CD14-positive monocyte (primary cell): ENCODE measurements at regions not wholly inside any gene's neighbourhood (a gene's known extent, or its start where the extent isn't known, plus 50 kb on each side); places are given as distances from the start of the nearest gene placed in this dataset.

Experiments
- DNase-seq, 3 donors: peaks; one replicate each; pipeline ENCODE4 v3.0.0-alpha.2; 2011 to 2022
- H2AFZ ChIP-seq: 2 replicates; pipeline ENCODE4 v1.6.0; 2012; ENCODE audit warnings: mild to moderate bottlenecking, low read depth, low read length, inconsistent platforms; ENCODE audit not compliant: insufficient read depth, poor library complexity, severe bottlenecking
- H3K27ac ChIP-seq, 2 donors: 1 replicate in 1 of 2; 2 replicates in 1 of 2; pipeline ENCODE4 v1.5.1; 2012 to 2013; ENCODE audit warnings: low read length in 2 of 2, control low read depth in 1 of 2, inconsistent platforms in 1 of 2, low read depth in 1 of 2, mild to moderate bottlenecking in 1 of 2
- H3K27me3 ChIP-seq, 2 donors: one replicate each; pipeline versions ENCODE4 v1.6.0 to v1.6.1; 2011 to 2013; ENCODE audit warnings: low read length in 2 of 2; ENCODE audit not compliant: control insufficient read depth in 2 of 2, insufficient read depth in 2 of 2
- H3K36me3 ChIP-seq, 2 donors: replicated peaks in 1 of 2; 1 replicate in 1 of 2; 2 replicates in 1 of 2; pipeline versions ENCODE4 v1.5.1 to v1.6.1; 2012 to 2013; ENCODE audit warnings: low read length in 2 of 2, control low read depth in 1 of 2, inconsistent platforms in 1 of 2, mild to moderate bottlenecking in 1 of 2; ENCODE audit not compliant: insufficient read depth in 2 of 2, control insufficient read depth in 1 of 2
- H3K4me1 ChIP-seq, 2 donors: 1 replicate in 1 of 2; 2 replicates in 1 of 2; pipeline versions ENCODE4 v1.5.1 to v1.6.1; 2012 to 2013; ENCODE audit warnings: low read length in 2 of 2, control low read depth in 1 of 2, inconsistent platforms in 1 of 2, mild to moderate bottlenecking in 1 of 2, moderate library complexity in 1 of 2; ENCODE audit not compliant: insufficient read depth in 2 of 2, control insufficient read depth in 1 of 2
- H3K4me2 ChIP-seq: replicated peaks from 2 replicates; pipeline ENCODE3; 2012; ENCODE audit warnings: low read length, moderate library complexity, mild to moderate bottlenecking; ENCODE audit not compliant: poor library complexity, severe bottlenecking; ENCODE audit errors: extremely low read depth
- H3K4me3 ChIP-seq, 3 experiments: fragments of 200-600 bp in 1 of 3; sonication (generic) in 1 of 3; replicated peaks in 1 of 3; 1 replicate in 2 of 3; 2 replicates in 1 of 3; pipeline ENCODE4 v1.5.1; 2011 to 2013; ENCODE audit warnings: low read length in 3 of 3, mild to moderate bottlenecking in 3 of 3, control low read depth in 2 of 3, low read depth in 2 of 3, inconsistent platforms in 1 of 3, moderate library complexity in 1 of 3
- H3K79me2 ChIP-seq: 2 replicates; pipeline ENCODE4 v1.6.0; 2012; ENCODE audit warnings: mild to moderate bottlenecking, control low read depth, inconsistent platforms, low read length, moderate library complexity; ENCODE audit not compliant: insufficient read depth
- H3K9ac ChIP-seq: 2 replicates; pipeline ENCODE4 v1.6.0; 2017; ENCODE audit warnings: low read length, mild to moderate bottlenecking; ENCODE audit not compliant: insufficient read depth, poor library complexity, severe bottlenecking
- H3K9me3 ChIP-seq, 2 donors: replicated peaks in 1 of 2; 1 replicate in 1 of 2; 2 replicates in 1 of 2; pipeline versions ENCODE4 v1.5.1 to v1.6.1; 2012 to 2013; ENCODE audit warnings: low read length in 2 of 2, control low read depth in 1 of 2; ENCODE audit not compliant: control insufficient read depth in 1 of 2, insufficient read depth in 1 of 2
- H4K20me1 ChIP-seq: 2 replicates; pipeline ENCODE4 v1.6.0; 2012; ENCODE audit warnings: mild to moderate bottlenecking, low read length, control low read depth, moderate library complexity; ENCODE audit not compliant: insufficient read depth
- H3K27ac Mint-ChIP-seq, 7 donors: one replicate each; pipeline ENCODE4 v1.8.0; 2020; ENCODE audit warnings: mild to moderate bottlenecking in 7 of 7, mixed read lengths in 7 of 7, moderate library complexity in 6 of 7, inconsistent platforms in 2 of 7
- H3K27me3 Mint-ChIP-seq, 3 donors: one replicate each; pipeline ENCODE4 v1.8.0; 2021 to 2022; ENCODE audit warnings: low read depth in 3 of 3, mild to moderate bottlenecking in 3 of 3, mixed read lengths in 3 of 3, moderate library complexity in 3 of 3, inconsistent platforms in 1 of 3
- H3K36me3 Mint-ChIP-seq, 2 donors: one replicate each; pipeline ENCODE4 v1.8.0; 2020; ENCODE audit warnings: mixed read lengths in 2 of 2, inconsistent platforms in 1 of 2, mild to moderate bottlenecking in 1 of 2
- H3K4me1 Mint-ChIP-seq: one replicate; pipeline ENCODE4 v1.8.0; 2020; ENCODE audit warnings: mild to moderate bottlenecking, mixed read lengths
- H3K4me3 Mint-ChIP-seq, 2 donors: one replicate each; pipeline ENCODE4 v1.8.0; 2020; ENCODE audit warnings: mild to moderate bottlenecking in 2 of 2, mixed read lengths in 2 of 2, moderate library complexity in 1 of 2
- H3K9me3 Mint-ChIP-seq, 7 donors: one replicate each; pipeline ENCODE4 v1.8.0; 2020 to 2022; ENCODE audit warnings: mixed read lengths in 7 of 7, mild to moderate bottlenecking in 6 of 7, moderate library complexity in 6 of 7, inconsistent platforms in 2 of 7
- CTCF ChIP-seq: fragments of 200-600 bp; IDR thresholded peaks from one replicate; pipeline ENCODE4 v1.8.0; 2022; ENCODE audit warnings: antibody characterized with exemption, mild to moderate bottlenecking
- WGBS: methylation state at CpG from one replicate; pipeline ENCODE4 v1.1.5; 2013; ENCODE audit warnings: missing lambda C conversion rate; ENCODE audit not compliant: insufficient coverage; 5-methylcytosine and 5-hydroxymethylcytosine counted together
- intact Hi-C, 2 donors: fragments of 100-400 bp; cut with micrococcal nuclease; formaldehyde crosslinking; loops; one replicate each; pipeline versions ENCODE4 v1.15.0 to v1.15.1; 2023

DNA sequence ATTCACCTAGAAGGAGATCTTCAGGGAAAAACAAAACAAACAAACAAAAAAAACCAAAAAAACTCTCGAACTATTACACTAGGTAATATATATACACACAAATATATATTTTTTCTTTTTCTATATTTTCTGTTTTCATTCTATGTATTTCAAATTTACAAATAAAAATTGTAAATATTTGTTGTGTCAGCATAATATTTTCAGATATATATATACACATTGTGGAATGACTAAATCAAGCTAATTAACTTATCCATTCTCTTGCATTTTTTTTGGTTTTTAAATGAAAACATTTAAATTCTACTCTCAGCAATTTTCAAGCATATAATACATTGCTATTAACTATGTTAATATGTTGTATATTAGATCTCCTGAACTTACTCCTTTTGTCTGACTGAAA, 762.0 kb upstream of the PCDH10 start:
- no peaks in the 10 kb centered on the region for H3K4me1 ChIP-seq
- intact Hi-C loops: no loop called here
- Mint-ChIP-seq H3K27me3 (no peaks in the 10 kb centered on the region), H3K27ac (no peak overlapping the region), H3K9me3 (peaks cover 1 to 16% (median 2%) of the 10 kb centered on the region in 7 donors), H3K4me1 (no peaks in the 10 kb centered on the region), H3K4me3 (no peak overlapping the region), H3K36me3 (no peaks in the 10 kb centered on the region)
- no peaks in the 10 kb centered on the region for H3K36me3 ChIP-seq
- TF ChIP-seq CTCF: no peak
- H3K27me3 ChIP-seq: no peaks in the 10 kb centered on the region
- no peak overlapping the region for H3K9ac ChIP-seq
- peaks cover 0 to 10% of the 10 kb centered on the region in 2 donors for H3K9me3 ChIP-seq
- no peak for DNase-seq
- no peaks in the 10 kb centered on the region for H3K79me2 ChIP-seq
- no CpG with 5 or more reads among the region's 1 CpG for WGBS
- H3K4me2 ChIP-seq: no peak overlapping the region
- no peaks in the 10 kb centered on the region for H4K20me1 ChIP-seq
- H3K4me3 ChIP-seq: no peak overlapping the region
- no peak overlapping the region for H2AFZ ChIP-seq
- no peak overlapping the region for H3K27ac ChIP-seq

DNA sequence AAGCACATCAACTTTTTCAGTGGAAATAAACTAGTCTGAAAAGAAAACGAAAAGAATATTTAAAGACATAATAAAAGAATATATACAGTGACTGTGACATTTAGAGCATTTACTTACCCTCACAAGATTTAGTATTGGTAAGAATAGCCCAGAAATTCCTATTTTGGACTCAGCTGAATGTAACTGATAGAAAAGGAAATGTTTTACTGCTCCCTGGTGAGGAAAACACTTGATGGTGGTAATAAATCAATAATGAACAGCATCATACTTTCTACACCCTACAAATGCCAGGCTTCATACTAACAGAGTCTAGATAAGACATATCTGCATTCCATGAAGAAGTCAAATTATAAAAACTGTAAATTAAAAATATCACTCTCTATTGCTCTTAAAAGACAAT, 753.5 kb upstream of the PCDH10 start:
- H3K4me2 ChIP-seq: no peak overlapping the region

More for the DNA sequence above, 753.5 kb upstream of the PCDH10 start:
- Mint-ChIP-seq H3K36me3 (no peaks in the 10 kb centered on the region), H3K4me3 (no peak overlapping the region), H3K4me1 (no peaks in the 10 kb centered on the region), H3K27ac (no peak overlapping the region), H3K27me3 (no peaks in the 10 kb centered on the region), H3K9me3 (peaks cover 0 to 5% (median 1%) of the 10 kb centered on the region in 7 donors)
- peaks cover 0 to 6% of the 10 kb centered on the region in 2 donors for H3K9me3 ChIP-seq
- H3K27me3 ChIP-seq: no peaks in the 10 kb centered on the region
- no peak for DNase-seq
- no CpG with 5 or more reads among the region's 1 CpG for WGBS
- H3K9ac ChIP-seq: no peak overlapping the region
- no peak overlapping the region for H2AFZ ChIP-seq
- intact Hi-C loops: no loop called here
- H3K36me3 ChIP-seq: no peaks in the 10 kb centered on the region
- no peaks in the 10 kb centered on the region for H3K79me2 ChIP-seq
- no peaks in the 10 kb centered on the region for H4K20me1 ChIP-seq
- TF ChIP-seq CTCF: no peak
- H3K27ac ChIP-seq: no peak overlapping the region
- H3K4me1 ChIP-seq: no peaks in the 10 kb centered on the region
- no peak overlapping the region for H3K4me3 ChIP-seq
